ENCODE measurements at regions not wholly inside any gene's neighbourhood (a gene's known extent, or its start where the extent isn't known, plus 50 kb on each side); places are given as distances from the start of the nearest gene placed in this dataset.

DNA sequence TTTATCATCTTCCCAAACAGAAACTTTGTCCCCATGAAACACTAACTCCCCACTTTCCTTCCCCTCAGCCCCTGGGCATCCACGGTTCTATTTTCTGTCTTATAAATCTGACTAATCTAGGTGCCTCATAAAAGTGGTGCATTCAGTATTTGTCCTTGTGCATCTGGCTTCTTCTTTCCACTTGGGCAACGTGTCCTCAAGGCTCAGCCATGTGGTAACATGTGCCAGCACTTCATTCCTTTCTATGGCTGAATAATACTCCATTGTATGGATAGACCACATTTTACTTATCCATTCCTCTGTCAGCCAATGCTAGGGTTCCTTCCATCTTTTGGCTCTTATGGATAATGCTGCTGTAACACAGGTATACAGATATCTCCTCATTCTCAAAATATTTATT lies 305.0 kb upstream of the RUNX1 start:
- no peak for DNase-seq

DNA sequence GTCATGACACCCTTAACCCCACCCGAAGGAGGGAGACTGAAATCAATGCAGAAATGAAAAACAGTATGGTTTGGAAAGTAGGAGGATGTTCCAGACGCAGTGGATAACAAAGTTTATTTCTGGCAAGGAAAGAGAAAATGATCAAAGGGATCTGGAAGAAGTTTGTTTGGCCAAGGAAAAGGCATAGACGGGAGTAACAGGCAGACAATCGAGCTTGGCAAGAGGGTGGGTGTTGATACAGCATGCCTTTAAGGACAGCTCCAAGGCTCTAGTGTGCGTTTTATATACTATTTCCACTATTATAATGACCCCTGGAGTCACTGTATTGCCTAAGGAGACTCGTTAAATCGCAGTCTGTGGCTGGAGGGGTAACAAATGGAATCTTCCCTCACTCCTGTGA lies 303.7 kb upstream of the RUNX1 start:
- DNase-seq: no peak

DNA sequence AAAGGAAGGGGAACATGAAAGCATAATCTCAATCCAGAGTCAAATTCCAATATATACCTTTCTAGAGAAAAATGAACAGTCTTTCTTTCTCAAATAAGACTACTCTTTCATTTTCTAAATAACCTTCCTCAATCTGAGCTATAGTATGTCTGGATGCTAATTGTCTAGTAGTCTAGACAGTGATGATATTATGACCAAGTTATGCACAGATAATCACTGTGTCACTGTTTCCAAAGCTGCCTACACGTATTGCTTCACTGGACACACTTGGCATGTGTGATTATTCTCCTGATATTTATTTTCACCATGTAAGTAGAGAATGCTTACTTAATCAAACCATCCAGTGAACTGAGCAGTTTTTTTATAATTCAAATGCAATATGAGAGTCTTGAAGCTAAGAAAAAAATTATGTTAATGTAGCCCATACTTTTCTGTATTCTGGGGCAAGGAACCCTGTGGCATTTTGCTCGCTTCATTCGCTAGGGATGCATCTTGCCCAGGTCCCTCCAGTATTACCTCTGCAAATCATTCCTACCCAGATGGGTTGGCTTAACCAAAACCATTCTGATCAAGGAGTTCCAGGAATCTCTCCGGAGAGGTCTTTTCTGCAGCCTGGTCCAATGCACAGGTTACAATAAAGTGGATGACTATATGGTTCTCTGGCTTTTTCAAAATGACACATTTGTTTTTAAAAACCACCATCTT lies 303.1 kb upstream of the RUNX1 start:
- DNase-seq: no peak

DNA sequence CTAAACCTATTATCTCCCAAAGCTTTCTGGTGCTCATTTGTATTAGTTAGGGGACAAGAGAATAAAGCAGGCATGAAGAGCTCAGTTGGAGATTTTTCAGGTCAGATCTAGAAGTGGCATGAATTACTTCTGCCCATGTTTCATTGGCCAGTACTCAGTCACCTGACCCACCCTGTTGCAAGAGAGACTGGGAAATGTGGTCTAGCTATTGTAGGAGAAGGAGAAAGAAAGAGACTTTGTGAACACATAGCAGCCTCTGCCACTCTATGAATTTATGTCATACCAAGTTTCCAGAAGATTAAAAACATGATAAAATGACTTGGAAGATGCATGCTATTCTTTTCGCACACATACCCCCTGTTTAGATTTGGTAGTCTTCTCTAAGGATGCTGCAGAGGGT lies 302.3 kb upstream of the RUNX1 start:
- no peak for DNase-seq

DNA sequence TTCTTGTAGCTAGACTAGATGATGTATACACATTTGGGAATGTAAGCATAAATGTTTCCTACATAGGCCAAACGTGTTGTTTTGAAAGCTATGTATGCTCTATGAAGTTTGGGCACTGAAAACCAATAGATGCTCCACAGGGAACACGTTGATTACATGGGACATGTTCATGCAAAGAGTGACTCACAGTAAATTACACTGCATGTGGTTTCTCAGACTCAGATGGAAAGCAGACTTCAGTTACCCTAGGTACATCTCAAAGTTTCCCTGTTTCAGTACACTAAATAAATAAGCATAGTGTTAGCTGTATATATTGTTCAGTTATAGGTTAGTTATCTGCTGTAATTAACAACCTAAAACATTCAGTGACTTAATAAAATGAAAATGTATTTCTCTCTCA lies 301.9 kb upstream of the RUNX1 start:
- DNase-seq: no peak

DNA sequence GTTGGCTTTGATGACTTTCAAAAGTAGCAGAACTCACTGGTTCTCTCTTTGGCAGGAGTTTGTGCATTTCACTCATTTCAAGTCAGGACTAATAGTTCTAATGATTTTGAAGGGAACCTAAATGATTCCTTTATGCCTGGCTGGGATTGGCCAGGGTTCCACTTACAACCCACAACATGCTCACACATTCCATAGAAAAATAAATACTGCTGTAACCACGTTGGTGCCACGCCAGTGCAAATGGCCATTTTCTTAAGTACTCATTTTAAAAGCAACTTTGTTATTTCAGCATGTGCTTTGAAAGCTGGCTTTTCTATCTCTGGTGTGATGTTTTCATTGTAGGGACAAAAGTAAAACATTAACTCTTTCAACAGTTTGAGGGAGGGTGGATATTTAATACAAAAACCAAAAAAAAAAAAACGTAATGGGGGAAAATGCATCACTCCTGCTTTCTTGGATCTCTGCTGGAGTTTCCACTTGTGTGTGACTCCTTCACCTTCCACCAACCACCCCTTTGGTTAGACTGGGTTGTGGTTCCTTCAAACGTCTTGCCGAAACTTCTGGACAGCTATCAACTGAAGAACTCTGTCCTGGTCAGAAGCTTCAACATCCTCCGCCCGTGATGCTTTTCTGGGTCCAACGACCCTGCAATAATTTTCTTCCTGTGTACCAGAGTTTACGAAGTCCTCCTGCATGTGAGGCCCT lies 300.4 kb upstream of the RUNX1 start:
- DNase-seq: no peak

DNA sequence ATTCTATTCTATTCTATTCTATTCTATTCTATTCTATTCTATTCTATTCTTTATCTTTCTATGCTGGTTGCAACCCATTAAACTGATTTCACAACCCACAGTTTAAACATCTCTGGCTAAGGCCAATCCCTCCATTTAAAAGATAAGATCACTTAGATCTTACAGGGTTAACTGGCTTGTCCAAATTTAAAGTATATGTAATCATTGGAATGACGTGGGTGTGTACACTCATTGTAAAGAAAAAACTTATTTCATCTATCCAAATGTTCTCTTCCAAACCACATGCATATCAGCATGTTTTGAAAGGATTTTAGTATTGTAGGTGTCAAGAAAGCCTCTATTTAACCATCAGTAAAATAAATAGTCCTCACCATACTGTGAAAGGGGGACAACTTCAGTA lies 299.6 kb upstream of the RUNX1 start:
- no peak for DNase-seq

DNA sequence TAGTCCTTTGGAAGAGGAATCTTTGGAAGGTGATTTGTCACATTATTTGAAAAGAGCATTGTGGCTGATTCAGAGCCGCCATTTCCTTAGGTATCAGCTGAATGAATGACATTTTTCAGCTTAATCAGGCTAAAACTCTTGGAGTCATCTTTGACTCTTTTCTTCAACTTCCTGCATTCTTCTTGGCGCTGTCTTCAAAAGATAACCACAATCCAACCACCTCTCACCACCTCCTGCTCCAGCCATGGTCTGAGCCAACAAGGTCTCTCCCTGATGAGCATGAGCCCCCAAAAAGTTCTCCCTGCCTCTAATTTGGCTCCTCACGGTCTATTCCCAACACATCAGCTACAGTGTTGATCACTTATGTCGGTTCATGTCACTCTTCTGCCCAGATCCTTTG lies 297.6 kb upstream of the RUNX1 start:
- DNase-seq: no peak

DNA sequence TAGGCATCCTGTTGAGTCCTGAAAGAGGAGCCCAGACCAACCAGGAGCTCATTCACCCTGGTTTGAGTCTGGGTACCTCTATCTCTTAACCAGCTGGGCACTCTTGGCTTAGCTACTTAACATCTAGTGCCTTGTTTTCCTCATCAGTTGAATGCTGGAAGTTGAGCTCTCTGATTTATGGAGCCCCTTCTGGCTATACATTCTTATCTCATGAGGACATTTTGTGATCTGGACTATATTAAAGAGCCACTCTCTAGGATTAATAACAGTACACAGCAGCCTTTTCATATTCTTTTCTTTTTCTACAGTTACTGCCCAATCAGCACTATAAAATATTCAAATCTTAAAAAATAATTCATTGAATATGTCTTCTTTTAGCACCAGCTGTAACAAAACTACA lies 296.9 kb upstream of the RUNX1 start:
- DNase-seq: no peak

DNA sequence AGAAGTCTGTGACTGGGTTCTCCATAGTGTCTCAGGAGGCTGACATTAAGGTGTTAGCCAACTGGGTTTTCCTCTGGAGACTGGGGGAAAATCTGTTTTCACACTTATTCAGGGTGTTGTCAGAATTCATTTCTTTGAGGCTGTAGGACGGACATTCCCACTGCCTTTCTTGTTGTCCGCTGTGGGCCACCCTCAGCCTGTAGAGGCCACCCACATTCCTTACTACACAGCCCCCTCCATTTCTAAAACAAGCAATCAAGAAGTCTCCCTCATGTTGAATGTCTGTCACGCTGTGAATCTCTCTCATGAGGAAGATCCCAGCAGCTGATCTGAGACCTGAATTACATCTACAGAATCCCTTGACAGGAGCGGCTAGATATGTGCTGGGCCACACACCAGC lies 295.5 kb upstream of the RUNX1 start:
- DNase-seq: no peak

DNA sequence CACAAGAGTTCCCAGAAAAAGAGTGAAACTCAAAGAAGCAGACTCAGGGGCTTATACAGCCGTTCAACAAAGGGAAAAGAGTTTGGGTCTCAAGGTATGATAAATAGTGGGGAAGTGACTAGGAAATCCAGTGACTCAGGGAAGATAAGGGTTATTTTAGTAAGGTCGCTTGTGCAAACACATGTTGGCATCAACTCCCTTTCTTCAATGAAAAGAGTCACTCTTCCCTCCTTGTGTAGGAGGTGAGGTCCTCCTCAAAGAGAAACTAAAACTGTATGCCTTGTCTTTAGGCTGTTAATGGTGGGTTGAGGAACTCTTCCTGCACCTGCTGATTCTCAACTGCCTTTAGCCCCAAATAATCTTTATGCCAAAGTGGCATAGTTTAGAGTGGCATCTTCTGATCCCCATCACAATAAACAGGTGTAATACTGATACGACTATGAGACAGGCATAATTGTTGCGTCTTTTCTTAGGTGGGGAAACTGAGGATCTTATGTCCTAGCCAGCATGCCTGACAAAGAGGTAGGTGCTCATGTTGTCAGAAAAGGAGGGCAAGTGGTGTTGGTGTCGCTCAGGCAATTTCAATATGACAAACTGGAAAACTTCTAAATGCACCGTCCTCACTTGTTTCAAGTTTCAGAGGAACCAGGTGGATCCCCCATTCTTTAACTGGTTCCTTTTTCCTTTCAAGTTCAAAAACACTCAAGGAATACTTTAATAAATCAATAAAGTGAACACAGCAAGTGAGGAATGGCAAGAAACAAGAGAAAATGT lies 294.1 kb upstream of the RUNX1 start:
- no peak for DNase-seq

DNA sequence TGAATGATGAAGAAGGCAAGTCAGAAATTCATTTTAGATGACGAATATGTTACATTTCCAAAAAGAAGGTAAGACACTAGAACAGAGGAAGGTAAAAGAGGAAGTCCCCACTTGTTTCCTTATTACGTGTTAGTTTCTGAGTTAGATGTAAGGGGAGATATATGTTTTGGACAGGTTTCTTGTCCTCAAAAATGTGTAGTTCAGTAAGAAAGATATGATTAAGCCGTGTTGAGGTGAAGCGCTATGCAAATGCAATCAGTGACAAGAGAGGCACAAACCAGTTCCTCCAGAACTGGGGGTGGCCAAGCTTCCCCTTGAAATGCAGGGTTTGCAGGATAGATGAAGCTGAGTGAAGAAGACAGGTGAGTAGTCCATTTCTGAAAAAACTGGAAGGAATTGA lies 293.3 kb upstream of the RUNX1 start:
- no peak for DNase-seq

DNA sequence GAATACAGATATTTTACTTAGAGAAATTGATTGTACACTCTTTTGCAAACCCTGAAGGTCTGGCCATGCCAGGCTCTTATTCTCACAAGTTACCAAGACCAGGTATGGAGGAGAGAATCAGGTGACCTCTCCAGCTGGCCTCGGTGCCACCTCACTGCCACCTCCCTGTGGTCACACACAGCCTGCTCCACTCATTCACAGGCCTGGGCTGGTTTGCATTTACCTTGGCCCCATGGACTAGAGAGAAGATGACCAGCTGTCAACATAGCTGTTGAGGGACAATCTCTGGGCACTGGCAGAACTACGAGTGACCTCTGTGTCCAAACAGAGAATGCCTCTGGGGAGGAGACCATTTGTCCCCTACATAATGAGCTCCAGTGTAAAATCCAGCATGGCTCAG lies 291.2 kb upstream of the RUNX1 start:
- DNase-seq: no peak

DNA sequence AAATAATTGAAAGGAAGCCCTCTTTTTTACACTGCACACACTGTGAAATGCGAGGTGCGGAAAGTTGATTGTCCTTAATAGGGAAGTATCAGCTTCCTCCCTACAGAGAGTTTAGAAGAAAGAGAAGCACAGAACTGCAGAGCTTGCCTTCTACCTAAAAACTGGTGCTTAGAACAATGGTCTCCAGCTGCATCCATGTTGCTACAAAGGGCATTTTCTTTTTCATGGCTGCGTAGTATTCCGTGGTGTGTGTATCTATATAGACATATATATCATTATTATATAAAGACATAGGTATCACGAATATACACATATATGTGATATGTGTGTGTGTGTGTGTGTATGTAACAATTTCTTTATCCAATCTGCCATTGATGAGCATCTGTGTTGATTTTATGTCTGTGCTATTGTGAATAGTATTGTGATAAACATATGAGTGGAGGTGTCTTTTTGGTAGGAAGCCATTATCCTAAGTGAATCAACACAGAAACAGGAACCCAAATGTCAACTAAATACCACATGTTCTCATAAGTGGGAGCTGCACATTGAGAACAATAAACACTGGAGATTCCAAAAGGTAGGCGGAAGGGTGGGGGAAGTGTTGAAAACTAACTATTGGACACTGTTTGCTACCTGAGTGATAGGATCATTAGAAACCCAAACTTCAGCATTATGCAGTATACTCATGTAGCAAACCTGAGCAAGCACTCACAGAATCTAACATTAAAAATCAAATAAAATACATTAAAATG lies 290.0 kb upstream of the RUNX1 start:
- DNase-seq: no peak

DNA sequence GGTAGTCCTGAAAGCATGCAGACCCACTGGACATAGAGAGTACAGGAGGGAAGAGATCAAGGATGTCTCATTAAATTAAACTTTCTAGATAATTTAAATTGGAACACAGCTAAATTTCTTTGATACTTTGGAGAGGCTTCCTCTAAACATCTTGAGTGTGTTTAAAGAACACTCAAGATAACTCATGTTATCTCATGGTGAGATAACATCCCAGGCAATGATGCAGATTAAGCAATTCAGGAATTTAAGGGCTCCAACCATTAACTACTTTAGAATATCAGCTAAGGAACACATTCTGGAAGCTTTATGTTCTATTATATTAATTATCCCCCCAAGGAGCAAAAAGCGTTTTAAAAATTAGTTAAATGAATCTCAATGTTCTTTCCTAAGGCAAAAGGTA lies 289.2 kb upstream of the RUNX1 start:
- DNase-seq: no peak

DNA sequence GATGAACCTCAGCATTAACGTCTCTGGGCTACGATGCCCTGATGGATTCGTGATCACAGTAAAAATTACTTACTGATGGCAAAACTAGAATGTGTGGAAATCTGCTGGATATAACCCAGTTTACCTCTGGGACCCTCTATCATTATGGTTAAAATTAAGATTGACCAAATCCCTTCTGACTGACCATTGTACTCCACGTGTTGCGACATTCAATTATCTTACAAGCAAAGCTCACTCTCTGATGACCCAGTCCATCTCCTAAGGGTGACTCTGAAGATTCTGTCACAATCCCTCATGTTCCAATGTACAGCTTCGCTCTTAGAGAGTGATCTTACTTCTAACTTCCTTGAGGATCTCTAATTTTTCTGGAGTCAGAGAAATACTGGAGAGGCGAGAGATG lies 288.5 kb upstream of the RUNX1 start:
- no peak for DNase-seq

DNA sequence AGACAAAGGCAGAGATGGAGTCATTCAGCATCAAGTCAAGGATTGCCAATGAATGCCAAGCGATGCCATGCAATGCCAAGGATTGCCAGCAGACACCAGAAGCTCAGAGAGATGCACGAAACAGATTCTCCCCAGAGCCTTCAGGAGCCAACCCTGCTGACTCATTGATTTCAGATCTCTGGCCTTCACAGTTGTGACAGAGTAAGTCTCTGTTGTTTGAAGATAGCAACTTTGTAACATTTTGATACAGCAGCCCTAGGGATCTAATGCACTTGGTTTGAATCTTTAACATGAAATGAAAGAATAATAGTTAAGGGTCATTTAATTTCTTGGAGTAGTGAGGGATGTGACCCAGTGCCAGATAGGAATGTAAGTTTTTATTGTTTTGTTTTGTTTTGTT lies 287.4 kb upstream of the RUNX1 start:
- DNase-seq: no peak

DNA sequence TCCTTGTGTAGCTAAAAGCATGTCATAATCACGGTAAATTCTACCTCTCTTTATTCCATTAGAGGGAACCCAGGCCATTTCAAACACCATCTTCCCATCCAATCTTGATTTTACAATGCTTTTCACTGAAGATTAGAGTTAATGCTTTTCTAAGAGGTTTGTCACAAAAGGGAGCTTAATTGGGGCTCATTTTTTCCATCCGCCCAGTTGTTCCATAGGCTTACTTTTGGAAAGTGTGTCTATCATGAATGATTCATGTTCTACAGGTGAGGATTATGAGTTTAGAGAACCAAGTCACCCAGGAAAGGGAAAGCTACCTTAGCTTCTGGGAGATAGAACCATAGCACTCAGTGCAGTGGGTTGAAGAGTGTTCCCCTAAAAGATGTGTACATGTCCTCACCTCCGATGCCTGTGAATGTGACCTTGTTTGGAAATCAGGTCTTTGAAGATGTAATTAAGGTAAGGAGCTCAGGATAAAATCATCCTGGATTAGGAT lies 286.9 kb upstream of the RUNX1 start:
- no peak for DNase-seq

DNA sequence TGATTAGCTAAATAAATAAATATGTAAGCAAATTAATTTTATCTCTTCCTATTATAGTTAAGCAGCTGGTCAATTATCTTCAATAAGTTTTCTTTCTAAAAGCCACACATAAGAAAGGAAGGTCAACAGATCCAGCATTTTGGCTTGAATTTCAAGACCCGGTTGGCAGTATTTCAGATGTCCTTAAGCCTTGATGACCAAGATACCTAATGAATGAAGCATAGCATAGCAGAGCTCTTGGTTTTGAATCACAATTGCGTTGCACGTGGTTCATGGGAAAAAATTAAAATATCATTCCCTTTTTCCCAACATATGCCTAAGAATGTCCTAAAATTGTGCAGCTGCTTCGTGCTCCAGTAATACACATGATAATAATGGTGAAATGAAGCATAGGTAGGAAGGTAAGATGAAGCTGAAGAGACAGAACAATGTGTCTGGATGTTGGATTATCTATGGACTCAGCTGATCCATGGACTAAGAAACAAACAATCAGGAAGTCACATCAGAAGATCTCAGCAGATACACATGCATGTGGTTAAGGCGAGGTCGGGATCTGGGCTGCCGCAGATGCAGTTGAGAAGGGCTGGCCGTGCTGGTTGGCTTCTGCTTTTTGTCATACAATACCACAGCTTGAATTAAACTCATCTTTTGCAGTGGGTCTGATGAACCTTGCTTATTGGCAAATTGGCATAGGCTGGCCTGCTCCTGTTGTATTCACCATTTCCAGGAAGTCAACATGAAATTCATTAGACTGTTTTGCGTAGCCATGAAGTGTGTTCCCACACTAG lies 284.9 kb upstream of the RUNX1 start:
- no peak for DNase-seq

DNA sequence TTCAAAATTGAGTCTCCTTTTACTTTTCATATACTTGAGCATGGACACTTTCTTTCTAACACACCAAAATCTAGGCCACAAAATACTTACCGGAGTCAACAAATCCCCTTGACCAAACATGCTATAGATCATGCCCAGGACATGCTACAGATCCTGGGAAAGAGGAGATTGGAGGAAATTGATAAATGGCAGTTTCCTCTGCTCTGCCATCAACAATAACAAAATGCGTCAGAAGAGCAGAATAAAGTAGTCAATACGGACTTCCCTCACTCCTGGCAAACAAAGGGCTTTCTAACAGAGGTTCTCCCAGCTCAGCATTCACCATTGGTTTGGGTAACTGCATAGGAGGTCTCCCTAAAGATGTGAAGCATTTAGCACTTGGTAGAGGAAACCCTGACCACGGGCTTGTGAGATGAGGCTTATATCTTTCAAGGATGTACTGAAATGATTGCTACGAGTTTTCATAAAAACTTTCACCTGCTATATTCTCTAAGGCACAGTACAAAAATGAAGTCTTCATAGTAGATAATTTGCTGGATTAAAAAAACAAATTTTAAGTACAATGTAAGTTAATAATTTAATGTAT lies 283.8 kb upstream of the RUNX1 start:
- no peak for DNase-seq

DNA sequence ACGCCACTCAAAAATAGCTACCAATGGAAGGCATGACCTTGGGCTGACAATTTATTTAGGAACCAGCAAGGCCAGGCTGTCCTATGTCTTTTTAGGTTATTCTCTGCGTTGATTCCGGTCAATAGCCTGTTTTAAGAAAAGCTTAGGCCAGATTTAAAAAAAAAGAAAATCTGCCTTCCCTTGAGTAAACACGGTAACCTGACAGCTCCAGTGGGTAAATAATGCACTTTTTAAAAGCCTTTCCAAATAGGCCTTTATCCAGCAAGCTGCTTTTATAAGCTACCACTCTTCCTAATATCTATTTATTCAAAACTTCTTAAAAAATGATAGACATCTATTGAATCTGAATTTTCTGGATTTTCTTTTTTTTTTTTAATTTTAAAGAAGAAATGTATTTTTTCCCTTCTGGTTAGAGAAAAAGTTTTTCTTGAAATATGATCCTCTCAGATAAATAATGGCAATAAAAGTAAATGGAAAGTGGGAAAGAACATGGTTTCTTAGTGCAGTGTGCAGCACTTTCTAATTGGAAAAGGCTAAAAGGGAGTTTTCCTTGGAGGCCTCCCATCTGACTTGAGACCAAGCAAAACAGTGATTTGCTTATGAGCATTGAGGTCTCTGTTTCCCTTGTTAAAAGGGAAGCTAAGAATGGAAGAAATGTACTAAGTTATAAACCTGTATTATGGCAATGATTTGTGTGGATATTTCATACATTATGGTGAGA lies 281.0 kb upstream of the RUNX1 start:
- no peak for DNase-seq

Measured in effector CD4-positive, alpha-beta T cell (primary cell).